ENCODE measurements at regions not wholly inside any gene's neighbourhood (a gene's known extent, or its start where the extent isn't known, plus 50 kb on each side); places are given as distances from the start of the nearest gene placed in this dataset.

DNA sequence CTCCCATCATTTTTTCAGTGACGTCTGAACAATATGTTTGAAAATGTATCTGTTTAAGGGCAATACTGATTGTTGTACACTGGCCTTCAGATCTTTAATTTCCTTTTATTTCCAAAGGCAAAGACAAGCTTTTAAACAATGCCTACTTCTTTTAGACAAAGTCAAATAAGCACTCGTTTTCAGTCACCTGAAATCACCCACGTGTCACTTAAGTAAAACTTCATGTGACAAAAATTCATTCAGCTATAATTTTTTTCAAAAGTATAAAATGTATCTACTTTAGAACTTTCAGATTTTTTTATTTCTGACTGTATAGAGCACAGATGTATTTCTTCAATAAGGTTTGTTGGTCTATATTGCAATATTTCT, 113.5 kb upstream of the BEND6 start:
- no peak for DNase-seq (ENCODE audit: low read depth)
- TF ChIP-seq, protein P1, sequence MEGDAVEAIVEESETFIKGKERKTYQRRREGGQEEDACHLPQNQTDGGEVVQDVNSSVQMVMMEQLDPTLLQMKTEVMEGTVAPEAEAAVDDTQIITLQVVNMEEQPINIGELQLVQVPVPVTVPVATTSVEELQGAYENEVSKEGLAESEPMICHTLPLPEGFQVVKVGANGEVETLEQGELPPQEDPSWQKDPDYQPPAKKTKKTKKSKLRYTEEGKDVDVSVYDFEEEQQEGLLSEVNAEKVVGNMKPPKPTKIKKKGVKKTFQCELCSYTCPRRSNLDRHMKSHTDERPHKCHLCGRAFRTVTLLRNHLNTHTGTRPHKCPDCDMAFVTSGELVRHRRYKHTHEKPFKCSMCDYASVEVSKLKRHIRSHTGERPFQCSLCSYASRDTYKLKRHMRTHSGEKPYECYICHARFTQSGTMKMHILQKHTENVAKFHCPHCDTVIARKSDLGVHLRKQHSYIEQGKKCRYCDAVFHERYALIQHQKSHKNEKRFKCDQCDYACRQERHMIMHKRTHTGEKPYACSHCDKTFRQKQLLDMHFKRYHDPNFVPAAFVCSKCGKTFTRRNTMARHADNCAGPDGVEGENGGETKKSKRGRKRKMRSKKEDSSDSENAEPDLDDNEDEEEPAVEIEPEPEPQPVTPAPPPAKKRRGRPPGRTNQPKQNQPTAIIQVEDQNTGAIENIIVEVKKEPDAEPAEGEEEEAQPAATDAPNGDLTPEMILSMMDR (IDR thresholded peaks at IDR 0.05; ENCODE audit: insufficient read depth, low read length), result no peak
- H3K4me3 ChIP-seq (ENCODE audit: low read depth, low read length), result peak overlapping the region; percentile 88

DNA sequence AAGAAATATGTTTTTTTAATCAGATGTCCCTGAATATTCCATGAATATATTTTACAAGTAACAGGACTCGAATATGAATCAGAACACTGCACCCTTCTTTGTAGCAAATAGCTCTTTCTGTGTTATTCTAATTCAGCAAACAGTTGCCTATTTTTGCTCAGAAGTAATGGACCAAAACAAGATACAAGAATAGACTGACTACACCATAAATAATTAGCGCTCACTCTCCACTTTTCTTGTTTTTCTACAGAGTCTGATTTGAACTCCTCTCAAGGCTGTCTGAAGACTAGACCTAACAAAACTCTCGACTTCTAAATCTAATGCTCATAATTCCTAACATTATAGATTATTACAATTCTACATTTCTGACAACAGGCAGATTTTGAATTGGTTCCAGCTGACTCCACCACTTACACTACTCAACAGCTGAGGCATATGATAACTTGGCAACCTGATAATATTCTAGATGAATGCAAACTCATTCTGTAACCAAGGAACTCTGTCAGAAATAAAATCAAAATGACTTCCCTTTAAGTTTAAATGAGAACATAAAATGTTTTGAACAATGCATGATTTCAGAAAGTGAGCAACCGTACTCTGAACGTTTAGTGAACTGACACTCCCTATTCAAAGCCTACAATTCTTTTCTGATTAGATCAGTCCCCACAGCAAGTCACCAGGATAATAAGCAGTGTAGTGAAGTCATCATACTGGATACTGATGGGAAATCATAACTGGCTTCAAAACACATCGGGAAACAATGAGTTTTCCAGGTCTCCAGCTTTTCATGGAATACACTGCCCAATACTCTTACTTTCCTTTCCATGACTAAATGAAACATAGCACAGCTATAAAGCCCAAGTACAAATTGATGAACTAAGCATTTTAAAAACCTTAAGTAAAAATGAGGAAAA, 114.2 kb upstream of the BEND6 start:
- TF ChIP-seq, protein P1 (IDR thresholded peaks at IDR 0.05; ENCODE audit: insufficient read depth, low read length), result no peak
- H3K4me3 ChIP-seq (ENCODE audit: low read depth, low read length), result peak overlapping the region; percentile 88
- peak; percentile 73 for DNase-seq (ENCODE audit: low read depth)

DNA sequence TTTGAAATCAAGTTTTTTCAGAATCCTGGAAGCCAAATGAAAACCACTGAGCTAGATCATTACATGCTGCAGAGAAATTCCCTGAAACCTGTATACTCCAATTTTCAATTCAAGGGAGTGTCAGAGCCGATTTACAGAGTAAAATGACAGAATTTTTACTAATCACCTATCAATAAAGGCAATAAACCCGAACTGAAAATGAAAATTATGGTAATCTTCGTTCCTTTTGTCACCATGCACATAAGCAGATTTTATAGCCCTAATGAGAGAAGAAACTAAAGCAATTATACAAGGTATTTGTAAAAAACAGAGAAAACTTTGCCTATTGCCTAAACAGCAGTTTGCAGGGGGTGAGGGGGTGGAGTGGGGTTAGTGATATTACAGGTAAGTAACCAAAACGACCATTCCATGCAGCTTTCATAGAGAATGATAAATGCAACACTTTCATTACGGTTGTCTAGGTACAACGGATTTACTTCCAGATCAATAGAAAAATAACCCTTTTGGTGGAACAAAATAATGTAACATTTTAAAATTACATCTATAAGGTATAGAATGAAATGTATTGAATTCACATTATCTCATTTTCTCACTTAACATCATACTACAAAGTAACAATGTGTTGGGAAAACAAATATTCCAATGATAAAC, 115.2 kb upstream of the BEND6 start:
- no peak overlapping the region for H3K4me3 ChIP-seq (ENCODE audit: low read depth, low read length)
- DNase-seq (ENCODE audit: low read depth), result no peak
- TF ChIP-seq, protein P1 (IDR thresholded peaks at IDR 0.05; ENCODE audit: insufficient read depth, low read length), result no peak

DNA sequence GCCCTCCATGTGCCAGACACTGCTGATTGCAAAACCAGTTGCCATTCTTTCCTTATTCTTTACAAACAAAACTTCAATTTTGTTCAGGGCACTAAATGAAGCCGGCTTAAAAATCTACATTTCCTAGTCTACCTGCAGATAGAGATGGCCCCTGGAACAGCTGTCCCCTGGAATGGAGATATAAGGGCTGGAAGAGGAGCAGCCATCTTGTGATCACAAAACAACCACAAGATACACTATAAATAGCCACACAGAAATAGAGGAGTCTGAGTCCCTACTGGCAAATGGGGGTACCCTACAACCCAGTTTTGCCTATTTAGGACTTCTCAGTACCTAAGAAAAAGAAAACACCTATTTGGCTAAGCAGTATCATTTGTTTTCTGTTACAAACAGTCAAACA, 115.9 kb upstream of the BEND6 start:
- TF ChIP-seq, protein P1 (IDR thresholded peaks at IDR 0.05; ENCODE audit: insufficient read depth, low read length), result no peak
- H3K4me3 ChIP-seq (ENCODE audit: low read depth, low read length), result no peak overlapping the region
- DNase-seq (ENCODE audit: low read depth), result no peak

DNA sequence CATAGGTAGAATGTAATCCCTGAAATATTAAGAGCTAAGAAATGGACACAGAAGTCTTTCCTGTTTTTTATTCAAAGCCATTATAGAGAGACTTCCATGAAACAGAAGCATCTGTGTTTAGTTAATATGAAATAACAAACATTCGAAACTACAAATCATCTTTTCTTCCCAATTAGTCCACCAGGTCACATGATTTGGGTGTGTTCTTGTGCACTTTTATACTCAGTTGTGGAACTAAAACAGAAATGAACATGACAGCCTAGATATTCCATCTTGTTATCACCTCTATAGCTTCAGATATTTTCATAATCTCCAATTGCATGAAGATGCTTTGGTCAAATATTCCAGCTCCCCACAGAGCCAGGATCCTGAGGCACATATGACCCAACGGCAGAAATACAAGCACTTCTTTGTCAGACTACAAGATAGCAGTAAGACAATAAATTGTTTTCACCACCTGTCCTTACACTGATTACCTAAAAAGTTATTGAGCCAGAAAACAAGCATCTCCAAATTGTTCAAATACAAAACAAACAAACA, 116.8 kb upstream of the BEND6 start:
- H3K4me3 ChIP-seq (ENCODE audit: low read depth, low read length), result no peak overlapping the region
- TF ChIP-seq, protein P1 (IDR thresholded peaks at IDR 0.05; ENCODE audit: insufficient read depth, low read length), result no peak
- no peak for DNase-seq (ENCODE audit: low read depth)

DNA sequence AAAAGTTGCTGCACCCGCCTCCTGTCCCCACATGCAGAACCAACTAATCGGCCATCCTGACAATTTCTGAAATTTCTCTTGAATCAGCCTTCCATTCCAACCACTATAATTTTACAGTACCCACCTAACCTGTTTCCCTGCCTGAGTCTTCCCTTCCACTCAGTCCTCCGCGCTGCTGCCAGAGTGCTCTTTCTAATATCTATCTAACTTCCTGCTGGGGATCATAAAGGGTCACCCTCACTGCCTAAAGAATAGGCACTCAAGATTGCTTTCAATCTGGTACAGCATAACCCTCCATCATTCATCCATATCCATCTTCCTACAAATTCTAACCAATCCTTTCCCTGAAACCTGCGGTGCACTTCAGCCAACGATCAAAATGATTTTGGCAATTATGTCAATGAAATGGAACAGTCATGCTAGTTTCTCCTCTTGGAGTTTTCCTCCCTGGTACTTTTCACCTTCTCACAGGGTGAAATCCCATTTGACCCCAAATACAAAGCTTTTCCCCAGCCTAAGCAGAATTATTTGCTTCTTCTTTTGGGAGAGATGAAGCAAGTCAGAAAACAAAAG, 117.5 kb upstream of the BEND6 start:
- TF ChIP-seq, protein P1 (IDR thresholded peaks at IDR 0.05; ENCODE audit: insufficient read depth, low read length), result no peak
- no peak overlapping the region for H3K4me3 ChIP-seq (ENCODE audit: low read depth, low read length)
- no peak for DNase-seq (ENCODE audit: low read depth)

All from fibroblast of the aortic adventitia (primary cell).